AG04450 (cell line): ENCODE measurements at regions not wholly inside any gene's neighbourhood (a gene's known extent, or its start where the extent isn't known, plus 50 kb on each side); places are given as distances from the start of the nearest gene placed in this dataset.

Experiments
- CTCF ChIA-PET: fragments of 300-600, 350-600 bp; formaldehyde crosslinking; extraction: SDS; loops from one replicate; lab custom pipeline; 2022; ENCODE audit warnings: antibody characterized with exemption, inconsistent platforms; lab: Charles Lee
- POLR2A ChIA-PET: fragments of 350-600 bp; formaldehyde crosslinking; extraction: SDS; loops from one replicate; lab custom pipeline; 2021; ENCODE audit warnings: antibody characterized with exemption, inconsistent platforms; lab: Yijun Ruan, JAX
- DNase-seq: peaks from one replicate; pipeline ENCODE4 v3.0.0-alpha.2; 2011; ENCODE audit warnings: low read depth, low spot score
- H3K27ac ChIP-seq: one replicate; pipeline ENCODE4 v1.5.1; 2012; ENCODE audit warnings: low read depth, low read length, control low read depth
- H3K27me3 ChIP-seq: one replicate; pipeline ENCODE4 v1.6.0; 2012; ENCODE audit warnings: low read length; ENCODE audit not compliant: control insufficient read depth, insufficient read depth
- H3K4me3 ChIP-seq: 2 replicates; pipeline ENCODE4 v1.5.1; 2011; ENCODE audit warnings: mild to moderate bottlenecking, low read depth, low read length, control low read depth
- H3K9me3 ChIP-seq: 2 replicates; pipeline ENCODE4 v1.5.1; 2012; ENCODE audit warnings: low read length; ENCODE audit not compliant: control insufficient read depth, insufficient read depth
- CTCF ChIP-seq: IDR thresholded peaks from 2 replicates; pipeline ENCODE4 v1.5.1; 2011; ENCODE audit warnings: low read depth, low read length, control low read depth, inconsistent platforms

GRCh38 chr4:144402999-144403398 lies 243.0 kb upstream of the HHIP start:
- H3K27ac ChIP-seq, result no peak overlapping the region
- no peak overlapping the region for H3K4me3 ChIP-seq
- no peaks in the 10 kb centered on the region for H3K27me3 ChIP-seq
- POLR2A ChIA-PET, result no interaction called here
- CTCF ChIA-PET, result no interaction called here
- H3K9me3 ChIP-seq, result no peaks in the 10 kb centered on the region
- no peak for DNase-seq
- TF ChIP-seq CTCF, result no peak

GRCh38 chr4:144403893-144404292 lies 242.1 kb upstream of the HHIP start:
- no peak for TF ChIP-seq CTCF
- ChIA-PET CTCF (no interaction called here), POLR2A (no interaction called here)
- Histone ChIP-seq H3K9me3 (no peaks in the 10 kb centered on the region), H3K27ac (no peak overlapping the region), H3K4me3 (no peak overlapping the region), H3K27me3 (no peaks in the 10 kb centered on the region)
- DNase-seq, result no peak

- no peak overlapping the region for H3K27ac ChIP-seq
- POLR2A ChIA-PET, result no interaction called here
- H3K27me3 ChIP-seq, result no peaks in the 10 kb centered on the region
- CTCF ChIA-PET, result no interaction called here
- no peak overlapping the region for H3K4me3 ChIP-seq
- TF ChIP-seq CTCF, result no peak
- no peak for DNase-seq
- H3K9me3 ChIP-seq, result no peaks in the 10 kb centered on the region
Observed at GRCh38 chr4:144409525-144409924, 236.4 kb upstream of the HHIP start.

- POLR2A ChIA-PET, result no interaction called here
- DNase-seq, result no peak
- no peak for TF ChIP-seq CTCF
- no peaks in the 10 kb centered on the region for H3K27me3 ChIP-seq
- no peak overlapping the region for H3K27ac ChIP-seq
- CTCF ChIA-PET, result no interaction called here
- H3K9me3 ChIP-seq, result no peaks in the 10 kb centered on the region
- H3K4me3 ChIP-seq, result no peak overlapping the region
Observed at GRCh38 chr4:144410230-144410783, 235.6 kb upstream of the HHIP start.

- no peak overlapping the region for H3K4me3 ChIP-seq
- no peaks in the 10 kb centered on the region for H3K27me3 ChIP-seq
- no peaks in the 10 kb centered on the region for H3K9me3 ChIP-seq
- ChIA-PET CTCF (no interaction called here), POLR2A (no interaction called here)
- H3K27ac ChIP-seq, result no peak overlapping the region
- no peak for DNase-seq
- no peak for TF ChIP-seq CTCF
Observed at GRCh38 chr4:144411119-144411518, 234.8 kb upstream of the HHIP start.
